ENCODE measurements at regions not wholly inside any gene's neighbourhood (a gene's known extent, or its start where the extent isn't known, plus 50 kb on each side); places are given as distances from the start of the nearest gene placed in this dataset.
"Not testable (repeated sequence)": the region's sequence is repeated elsewhere in the genome, so short reads cannot be mapped to it uniquely, and the experiment has no call there.

DNA sequence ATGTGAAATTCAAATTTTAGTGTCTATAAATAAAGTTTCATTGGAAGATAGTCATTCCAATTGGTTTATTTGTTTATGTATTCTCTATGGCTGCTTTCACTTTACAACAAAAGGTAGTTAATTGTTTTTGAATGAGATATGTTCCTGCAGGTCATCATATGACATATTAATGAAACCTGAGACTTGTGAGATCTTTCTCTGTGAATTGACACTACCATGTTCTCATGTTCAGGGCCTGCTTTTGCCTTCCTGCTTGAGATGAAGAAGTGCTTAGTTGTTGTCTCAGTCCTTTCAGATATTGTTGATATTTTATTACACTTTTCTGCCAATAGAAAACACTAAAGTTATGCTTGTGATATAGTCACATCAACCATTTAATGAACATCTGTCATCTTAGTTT lies 132.5 kb downstream of the UTRN start:
- TF ChIP-seq, protein P1, sequence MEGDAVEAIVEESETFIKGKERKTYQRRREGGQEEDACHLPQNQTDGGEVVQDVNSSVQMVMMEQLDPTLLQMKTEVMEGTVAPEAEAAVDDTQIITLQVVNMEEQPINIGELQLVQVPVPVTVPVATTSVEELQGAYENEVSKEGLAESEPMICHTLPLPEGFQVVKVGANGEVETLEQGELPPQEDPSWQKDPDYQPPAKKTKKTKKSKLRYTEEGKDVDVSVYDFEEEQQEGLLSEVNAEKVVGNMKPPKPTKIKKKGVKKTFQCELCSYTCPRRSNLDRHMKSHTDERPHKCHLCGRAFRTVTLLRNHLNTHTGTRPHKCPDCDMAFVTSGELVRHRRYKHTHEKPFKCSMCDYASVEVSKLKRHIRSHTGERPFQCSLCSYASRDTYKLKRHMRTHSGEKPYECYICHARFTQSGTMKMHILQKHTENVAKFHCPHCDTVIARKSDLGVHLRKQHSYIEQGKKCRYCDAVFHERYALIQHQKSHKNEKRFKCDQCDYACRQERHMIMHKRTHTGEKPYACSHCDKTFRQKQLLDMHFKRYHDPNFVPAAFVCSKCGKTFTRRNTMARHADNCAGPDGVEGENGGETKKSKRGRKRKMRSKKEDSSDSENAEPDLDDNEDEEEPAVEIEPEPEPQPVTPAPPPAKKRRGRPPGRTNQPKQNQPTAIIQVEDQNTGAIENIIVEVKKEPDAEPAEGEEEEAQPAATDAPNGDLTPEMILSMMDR (IDR thresholded peaks at IDR 0.05; ENCODE audit: borderline replicate concordance, insufficient read depth, low read depth, low read length): no peak
- H3K4me3 ChIP-seq (ENCODE audit: low read depth, low read length): no peak overlapping the region

DNA sequence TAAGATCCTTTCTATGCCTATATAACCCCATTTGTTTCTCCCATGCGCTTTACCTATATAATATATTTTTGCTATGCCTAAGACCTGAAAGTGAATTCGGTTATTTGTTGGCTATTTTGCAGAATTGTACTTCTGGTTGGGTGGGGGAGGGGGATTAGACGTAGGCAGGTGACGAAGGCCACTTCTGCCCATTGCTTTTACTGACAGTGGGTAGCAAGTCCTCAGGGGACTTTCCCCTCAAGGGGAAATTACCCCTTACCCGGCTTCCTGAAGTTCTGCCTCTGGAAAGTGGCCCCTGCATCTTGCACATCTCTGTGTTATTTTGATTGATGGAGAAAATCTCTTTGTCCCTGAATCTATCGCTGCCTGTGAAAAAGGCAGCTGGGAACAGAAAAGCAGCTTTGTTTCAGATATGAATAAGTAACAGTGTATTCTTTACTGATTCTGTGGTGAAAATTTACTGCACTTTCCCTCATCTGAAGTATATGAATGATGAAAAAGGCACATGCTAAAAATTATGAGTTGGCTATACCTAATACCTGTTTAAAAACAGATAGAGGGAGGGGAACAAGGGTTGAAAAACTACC lies 133.9 kb downstream of the UTRN start:
- TF ChIP-seq, protein P1 (IDR thresholded peaks at IDR 0.05; ENCODE audit: borderline replicate concordance, insufficient read depth, low read depth, low read length): no peak
- no peak overlapping the region for H3K4me3 ChIP-seq (ENCODE audit: low read depth, low read length)

DNA sequence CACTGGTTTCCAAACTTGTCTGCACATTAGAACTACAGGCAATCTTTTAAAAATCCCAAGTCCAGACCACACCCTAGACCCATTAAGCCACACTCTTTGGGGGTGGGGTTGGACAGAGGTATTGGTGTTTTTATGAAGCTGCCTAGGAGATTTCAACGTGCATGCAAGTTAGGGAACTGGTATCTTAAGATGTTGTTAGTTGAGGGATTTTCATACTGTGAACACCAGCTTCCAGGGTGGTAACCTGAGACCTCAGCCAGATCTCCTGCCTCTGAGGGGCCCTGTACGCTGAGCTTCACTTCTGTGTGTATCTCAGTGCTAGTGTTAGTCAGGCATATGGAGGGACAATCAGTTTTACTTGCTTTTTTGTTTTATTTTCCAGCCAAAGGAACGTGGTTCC lies 138.0 kb downstream of the UTRN start:
- no peak overlapping the region for H3K4me3 ChIP-seq (ENCODE audit: low read depth, low read length)
- TF ChIP-seq, protein P1 (IDR thresholded peaks at IDR 0.05; ENCODE audit: borderline replicate concordance, insufficient read depth, low read depth, low read length): no peak

DNA sequence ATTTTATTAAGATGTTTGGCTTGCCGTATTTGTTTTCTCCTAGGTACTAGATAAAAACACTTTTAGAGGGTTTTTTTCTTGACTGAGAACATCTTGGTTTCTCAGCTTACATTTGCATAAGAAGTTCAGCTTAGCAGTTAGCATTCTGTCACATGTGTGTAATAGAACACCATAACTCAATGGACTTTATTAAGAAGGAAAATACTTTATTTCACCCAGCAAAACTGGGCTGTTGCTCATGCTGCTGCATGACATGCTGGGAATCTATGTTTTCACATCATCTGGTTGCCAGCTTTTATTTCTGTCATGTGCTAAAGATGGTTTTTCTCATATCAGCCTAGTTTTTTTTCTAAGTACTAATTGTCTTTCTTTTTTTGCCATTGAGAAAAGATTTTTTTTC lies 144.6 kb downstream of the UTRN start:
- TF ChIP-seq, protein P1 (IDR thresholded peaks at IDR 0.05; ENCODE audit: borderline replicate concordance, insufficient read depth, low read depth, low read length): no peak
- no peak overlapping the region for H3K4me3 ChIP-seq (ENCODE audit: low read depth, low read length)

DNA sequence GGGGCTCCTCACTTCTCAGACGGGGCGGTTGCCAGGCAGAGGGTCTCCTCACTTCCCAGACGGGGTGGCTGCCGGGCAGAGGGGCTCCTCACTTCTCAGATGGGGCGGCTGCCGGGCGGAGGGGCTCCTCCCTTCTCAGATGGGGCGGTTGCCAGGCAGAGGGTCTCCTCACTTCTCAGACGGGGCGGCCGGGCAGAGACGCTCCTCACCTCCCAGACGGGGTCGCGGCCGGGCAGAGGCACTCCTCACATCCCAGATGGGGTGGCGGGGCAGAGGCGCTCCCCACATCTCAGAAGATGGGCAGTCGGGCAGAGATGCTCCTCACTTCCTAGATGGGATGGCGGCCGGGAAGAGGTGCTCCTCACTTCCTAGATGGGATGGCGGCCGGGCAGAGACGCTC lies 148.3 kb downstream of the UTRN start:
- H3K4me3 ChIP-seq (ENCODE audit: low read depth, low read length): not testable (repeated sequence)

DNA sequence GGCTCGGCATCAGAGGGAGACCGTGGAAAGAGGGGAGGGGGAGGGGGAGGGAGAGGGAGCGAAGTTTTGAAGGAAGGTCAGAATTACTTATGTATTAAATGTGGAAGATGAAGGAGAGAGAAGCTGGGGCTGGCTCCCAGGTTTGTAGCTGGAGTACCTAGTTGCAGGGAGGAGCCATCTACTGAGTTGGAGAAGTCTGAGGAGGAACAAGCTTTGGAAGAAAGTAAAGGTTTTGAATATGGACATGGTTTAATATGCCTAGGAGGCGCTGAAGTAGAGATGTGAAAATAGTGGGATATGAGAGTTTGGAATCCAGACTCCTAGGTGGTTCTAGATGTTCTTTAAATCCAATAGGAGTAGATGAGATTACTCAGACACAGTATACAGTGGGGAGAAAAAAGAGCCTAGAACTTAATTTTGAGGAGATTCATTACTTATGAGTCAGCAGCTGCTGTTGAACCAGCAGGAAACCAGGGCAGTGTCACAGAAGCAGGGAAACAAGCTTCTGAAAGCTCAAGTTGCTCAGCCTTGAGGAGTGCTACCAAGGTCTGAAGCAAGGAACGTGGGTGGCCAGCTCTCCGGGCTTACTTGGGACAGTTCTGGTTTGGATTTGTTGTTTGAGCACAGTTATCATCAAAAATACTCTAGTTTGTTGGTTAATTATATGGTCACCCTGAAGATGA lies 149.3 kb downstream of the UTRN start:
- TF ChIP-seq, protein P1 (IDR thresholded peaks at IDR 0.05; ENCODE audit: borderline replicate concordance, insufficient read depth, low read depth, low read length): no peak
- H3K4me3 ChIP-seq (ENCODE audit: low read depth, low read length): no peak overlapping the region

DNA sequence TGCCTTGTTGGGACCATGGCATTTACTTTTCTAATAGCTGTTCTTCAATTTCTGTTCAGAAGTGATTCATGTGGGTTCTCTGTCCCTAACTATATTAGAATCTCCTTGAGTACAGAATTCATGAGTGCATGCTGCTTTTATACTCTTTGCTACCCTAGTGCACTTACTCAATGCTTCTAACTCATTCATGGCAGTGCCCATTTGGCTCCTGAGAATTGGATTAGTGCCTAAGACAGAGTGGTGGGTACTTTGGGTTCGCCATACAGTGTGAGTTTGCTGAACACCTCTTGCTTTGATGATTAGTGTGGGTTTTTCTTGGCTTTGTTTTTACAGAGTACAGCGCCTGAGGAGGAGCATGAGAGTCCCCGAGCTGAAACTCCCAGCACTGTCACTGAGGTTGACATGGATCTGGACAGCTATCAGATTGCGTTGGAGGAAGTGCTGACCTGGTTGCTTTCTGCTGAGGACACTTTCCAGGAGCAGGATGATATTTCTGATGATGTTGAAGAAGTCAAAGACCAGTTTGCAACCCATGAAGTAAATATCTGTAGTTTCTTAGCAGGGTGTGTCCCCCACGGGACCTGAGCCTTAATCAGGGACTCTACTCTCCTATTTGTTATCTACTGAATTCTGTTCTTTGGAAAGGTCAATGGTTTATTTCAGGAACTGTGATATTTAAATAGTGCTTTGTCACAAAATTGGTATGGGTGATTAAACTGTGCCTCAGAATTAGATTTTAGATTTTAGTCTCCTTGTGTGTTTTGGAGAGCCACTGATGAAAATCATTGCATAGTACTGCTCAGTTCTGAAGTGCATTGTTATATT lies 150.7 kb downstream of the UTRN start:
- H3K4me3 ChIP-seq (ENCODE audit: low read depth, low read length): no peak overlapping the region
- TF ChIP-seq, protein P1 (IDR thresholded peaks at IDR 0.05; ENCODE audit: borderline replicate concordance, insufficient read depth, low read depth, low read length): no peak
